IMR-90 (cell line): ENCODE measurements at regions not wholly inside any gene's neighbourhood (a gene's known extent, or its start where the extent isn't known, plus 50 kb on each side); places are given as distances from the start of the nearest gene placed in this dataset.

Source experiments
- BHLHE40 ChIP-seq: fragments of 150-350 bp; IDR thresholded peaks from 2 replicates; pipeline ENCODE4 v1.6.1; 2016; ENCODE audit warnings: mild to moderate bottlenecking, low read depth, low read length
- CEBPB ChIP-seq: IDR thresholded peaks from 2 replicates; pipeline ENCODE4 v1.6.1; 2012; ENCODE audit warnings: low read depth, low read length, improper control_type of control experiment
- CTCF ChIP-seq: conservative IDR thresholded peaks from 2 replicates; pipeline ENCODE4 v1.5.1; 2012; ENCODE audit warnings: mild to moderate bottlenecking, low read depth, low read length, improper control_type of control experiment
- ELK1 ChIP-seq: fragments of 150-350 bp; IDR thresholded peaks from 2 replicates; pipeline ENCODE4 v1.6.1; 2016; ENCODE audit warnings: low read depth, mild to moderate bottlenecking, low read length, moderate library complexity, borderline replicate concordance
- MXI1 ChIP-seq: IDR thresholded peaks from 2 replicates; pipeline ENCODE4 v1.6.1; 2012; ENCODE audit warnings: low read depth, mild to moderate bottlenecking, low read length, moderate library complexity, borderline replicate concordance
- POLR2A ChIP-seq: IDR thresholded peaks from 2 replicates; pipeline ENCODE4 v1.6.1; 2012; ENCODE audit warnings: mild to moderate bottlenecking, low read depth, low read length
- RAD21 ChIP-seq: IDR thresholded peaks from 2 replicates; pipeline ENCODE4 v1.6.1; 2012; ENCODE audit warnings: low read length, improper control_type of control experiment
- RCOR1 ChIP-seq: IDR thresholded peaks from 2 replicates; pipeline ENCODE4 v1.6.1; 2012; ENCODE audit warnings: mild to moderate bottlenecking, low read length, improper control_type of control experiment; ENCODE audit not compliant: insufficient replicate concordance
- SMC3 ChIP-seq: fragments of 150-350 bp; IDR thresholded peaks from 2 replicates; pipeline ENCODE4 v1.6.1; 2016; ENCODE audit warnings: low read depth, mild to moderate bottlenecking, antibody characterized with exemption, low read length, moderate library complexity

- TF ChIP-seq CTCF = no peak
- no peak for TF ChIP-seq SMC3
- no peak for TF ChIP-seq RCOR1
- no peak for TF ChIP-seq ELK1
- TF ChIP-seq RAD21 = no peak
- TF ChIP-seq MXI1 = no peak
- no peak for TF ChIP-seq CEBPB
- no peak for TF ChIP-seq POLR2A
- no peak for TF ChIP-seq BHLHE40
These were observed 352.5 kb downstream of the GPM6A start for GRCh38 chr4:175459571-175459970.
